ENCODE measurements at regions not wholly inside any gene's neighbourhood (a gene's known extent, or its start where the extent isn't known, plus 50 kb on each side); places are given as distances from the start of the nearest gene placed in this dataset.

DNA sequence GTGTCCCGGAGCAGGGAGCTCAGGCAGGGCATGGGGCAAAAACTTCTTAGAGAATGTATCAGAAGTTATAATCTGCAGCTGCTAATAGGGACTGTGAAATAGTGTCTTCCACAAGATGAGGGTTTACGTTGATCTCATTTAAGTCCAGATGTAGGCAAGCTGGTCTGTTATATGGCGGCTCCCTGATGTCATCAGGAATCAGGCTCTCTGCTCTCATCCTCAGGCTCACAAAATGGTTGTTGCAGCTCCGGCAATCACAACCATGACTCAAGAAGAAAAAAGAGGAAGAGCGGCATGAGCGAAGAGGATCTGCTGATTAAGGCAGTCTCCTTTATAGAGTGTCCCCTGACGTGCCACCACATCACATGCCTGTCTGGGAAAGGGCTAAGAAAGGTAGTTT lies 191.3 kb downstream of the KLF5 start:
- in situ Hi-C loops (cut with HindIII; ENCODE audit: low sequenced_read_pairs): no loop called here
- no peak for DNase-seq (ENCODE audit: low read depth, low spot score)

DNA sequence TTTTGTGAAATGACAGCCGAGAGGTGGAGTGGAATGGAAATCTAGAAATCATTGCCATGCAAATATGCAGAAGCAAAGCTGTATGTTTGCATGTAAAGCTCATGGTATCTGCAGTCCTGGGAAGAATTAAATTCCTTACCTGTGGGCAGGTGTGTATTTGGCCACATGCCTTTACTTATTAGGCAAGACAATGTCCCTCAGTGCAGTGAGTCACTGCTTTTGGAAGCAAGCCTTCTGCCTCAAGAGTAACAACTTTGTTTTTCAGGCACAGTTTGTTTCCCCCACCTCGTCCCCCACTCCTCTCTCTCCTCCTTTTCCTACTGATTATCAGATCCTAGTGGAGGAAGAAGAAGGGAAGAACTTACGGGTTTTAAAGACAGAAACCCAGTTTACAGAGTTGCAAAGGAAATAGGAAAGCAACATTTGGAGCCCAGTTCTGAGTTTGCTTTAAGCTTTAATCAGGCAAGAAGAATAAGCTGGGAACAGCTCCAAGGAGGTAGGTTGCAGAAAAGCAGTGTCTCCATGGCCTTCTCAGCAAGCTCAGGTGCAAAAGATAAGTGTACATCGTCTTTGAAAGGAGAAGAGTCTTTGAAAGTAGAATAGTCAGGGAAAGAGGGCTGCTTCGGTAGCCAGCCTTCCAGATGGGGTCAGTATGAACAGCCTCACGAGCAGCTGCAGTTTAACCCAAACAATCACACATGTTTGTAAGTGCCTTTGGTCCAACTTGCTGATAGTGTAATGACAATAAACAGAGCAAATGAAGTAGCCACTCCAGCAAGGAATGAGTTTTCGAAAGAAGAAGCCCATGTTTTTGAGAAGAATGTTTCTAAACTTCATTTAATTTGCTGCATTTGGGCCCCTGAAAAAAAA lies 190.1 kb downstream of the KLF5 start:
- TF ChIP-seq, protein P1, sequence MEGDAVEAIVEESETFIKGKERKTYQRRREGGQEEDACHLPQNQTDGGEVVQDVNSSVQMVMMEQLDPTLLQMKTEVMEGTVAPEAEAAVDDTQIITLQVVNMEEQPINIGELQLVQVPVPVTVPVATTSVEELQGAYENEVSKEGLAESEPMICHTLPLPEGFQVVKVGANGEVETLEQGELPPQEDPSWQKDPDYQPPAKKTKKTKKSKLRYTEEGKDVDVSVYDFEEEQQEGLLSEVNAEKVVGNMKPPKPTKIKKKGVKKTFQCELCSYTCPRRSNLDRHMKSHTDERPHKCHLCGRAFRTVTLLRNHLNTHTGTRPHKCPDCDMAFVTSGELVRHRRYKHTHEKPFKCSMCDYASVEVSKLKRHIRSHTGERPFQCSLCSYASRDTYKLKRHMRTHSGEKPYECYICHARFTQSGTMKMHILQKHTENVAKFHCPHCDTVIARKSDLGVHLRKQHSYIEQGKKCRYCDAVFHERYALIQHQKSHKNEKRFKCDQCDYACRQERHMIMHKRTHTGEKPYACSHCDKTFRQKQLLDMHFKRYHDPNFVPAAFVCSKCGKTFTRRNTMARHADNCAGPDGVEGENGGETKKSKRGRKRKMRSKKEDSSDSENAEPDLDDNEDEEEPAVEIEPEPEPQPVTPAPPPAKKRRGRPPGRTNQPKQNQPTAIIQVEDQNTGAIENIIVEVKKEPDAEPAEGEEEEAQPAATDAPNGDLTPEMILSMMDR (IDR thresholded peaks at IDR 0.05; ENCODE audit: low read depth, low read length): no peak
- H3K4me3 ChIP-seq (ENCODE audit: low read depth, low read length): no peak overlapping the region
- in situ Hi-C loops (cut with HindIII; ENCODE audit: low sequenced_read_pairs): no loop called here
- no peak for DNase-seq (ENCODE audit: low read depth, low spot score)

More for the DNA sequence above, 191.3 kb downstream of the KLF5 start:
- TF ChIP-seq, protein P1 (IDR thresholded peaks at IDR 0.05; ENCODE audit: low read depth, low read length): no peak
- H3K4me3 ChIP-seq (ENCODE audit: low read depth, low read length): no peak overlapping the region

DNA sequence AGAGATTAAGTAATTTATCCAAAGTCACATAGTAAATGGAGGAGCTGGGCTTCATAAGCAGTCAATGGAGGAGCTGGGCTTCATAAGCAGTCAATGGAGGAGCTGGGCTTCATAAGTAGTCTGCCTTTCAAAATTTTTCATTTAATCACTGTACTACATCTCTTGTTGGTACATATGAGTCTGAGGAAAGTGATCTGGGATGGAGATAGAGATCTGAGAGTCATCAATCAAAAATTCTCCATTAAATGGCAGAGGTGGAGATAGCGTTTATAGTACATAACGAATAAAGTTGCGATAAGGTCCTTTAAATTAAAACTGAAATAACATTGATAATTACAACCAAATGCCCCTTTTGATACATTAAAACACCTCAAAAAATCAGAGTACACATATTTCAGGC lies 189.3 kb downstream of the KLF5 start:
- no peak overlapping the region for H3K4me3 ChIP-seq (ENCODE audit: low read depth, low read length)
- no peak for DNase-seq (ENCODE audit: low read depth, low spot score)
- in situ Hi-C loops (cut with HindIII; ENCODE audit: low sequenced_read_pairs): no loop called here
- TF ChIP-seq, protein P1 (IDR thresholded peaks at IDR 0.05; ENCODE audit: low read depth, low read length): no peak

DNA sequence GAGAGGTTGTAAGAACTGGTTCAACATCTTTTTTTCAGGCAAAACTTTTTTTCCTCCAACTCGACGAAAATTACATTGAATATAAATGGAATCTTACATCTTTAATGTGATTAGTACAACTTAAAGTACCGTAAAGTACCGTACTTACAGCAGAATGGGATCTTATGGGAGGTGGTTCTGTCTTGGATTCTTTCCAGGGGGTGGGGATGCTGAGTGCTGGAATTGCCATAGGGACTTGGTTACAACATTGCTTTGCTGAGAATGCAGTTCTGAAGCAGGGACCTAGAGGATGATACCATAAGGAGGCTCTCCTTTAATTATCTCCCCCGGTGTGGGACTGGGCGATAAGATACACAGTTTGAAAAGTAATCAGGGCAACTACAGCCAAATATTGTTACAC lies 186.4 kb downstream of the KLF5 start:
- TF ChIP-seq, protein P1 (IDR thresholded peaks at IDR 0.05; ENCODE audit: low read depth, low read length): no peak
- no peak overlapping the region for H3K4me3 ChIP-seq (ENCODE audit: low read depth, low read length)
- DNase-seq (ENCODE audit: low read depth, low spot score): no peak
- in situ Hi-C loops (cut with HindIII; ENCODE audit: low sequenced_read_pairs): no loop called here

DNA sequence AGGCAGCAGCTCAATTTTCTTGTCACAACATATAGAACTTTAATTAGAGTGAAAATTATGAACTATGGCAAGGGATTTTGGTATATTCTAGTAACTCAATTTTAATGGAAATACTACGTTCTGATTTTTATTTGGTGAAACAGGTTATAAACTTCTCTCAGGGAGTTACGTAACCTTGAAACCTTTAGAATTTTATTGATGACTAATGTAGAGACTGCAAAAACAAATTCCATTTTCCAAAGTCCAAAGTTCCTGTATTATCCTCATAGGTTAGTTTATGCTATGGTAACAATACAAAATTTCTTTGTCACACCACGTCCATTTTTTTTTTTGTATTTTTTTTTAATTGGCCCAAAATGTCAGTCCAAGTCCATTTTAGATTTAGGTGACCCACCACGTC lies 185.7 kb downstream of the KLF5 start:
- in situ Hi-C loops (cut with HindIII; ENCODE audit: low sequenced_read_pairs): no loop called here
- no peak overlapping the region for H3K4me3 ChIP-seq (ENCODE audit: low read depth, low read length)
- TF ChIP-seq, protein P1 (IDR thresholded peaks at IDR 0.05; ENCODE audit: low read depth, low read length): no peak
- DNase-seq (ENCODE audit: low read depth, low spot score): no peak

GRCh38 chr13:73242515-73243015 lies 183.8 kb downstream of the KLF5 start:
- DNase-seq (ENCODE audit: low read depth, low spot score): no peak
- TF ChIP-seq, protein P1 (IDR thresholded peaks at IDR 0.05; ENCODE audit: low read depth, low read length): no peak
- no peak overlapping the region for H3K4me3 ChIP-seq (ENCODE audit: low read depth, low read length)
- in situ Hi-C loops (cut with HindIII; ENCODE audit: low sequenced_read_pairs): no loop called here
